Lower leg skin (tissue), 4 donors: ENCODE measurements at regions not wholly inside any gene's neighbourhood (a gene's known extent, or its start where the extent isn't known, plus 50 kb on each side); places are given as distances from the start of the nearest gene placed in this dataset.

ENCODE experiments used
- DNase-seq, 2 donors: peaks; one replicate each; pipeline ENCODE4 v3.0.0-alpha.2; 2019; ENCODE audit warnings: low spot score in 2 of 2
- H3K4me3 ChIP-seq: fragments of 200-600 bp; sonication (generic); 2 replicates; pipeline ENCODE4 v1.5.1; 2017; ENCODE audit warnings: mild to moderate bottlenecking, low read depth; ENCODE audit not compliant: poor library complexity, severe bottlenecking
- POLR2A ChIP-seq, 2 donors: fragments of 450-650 bp; IDR thresholded peaks; one replicate each; pipeline ENCODE4 v1.6.1; 2016 to 2017; ENCODE audit warnings: antibody characterized with exemption in 2 of 2, mild to moderate bottlenecking in 1 of 2, moderate library complexity in 1 of 2
- WGBS, 2 donors: methylation state at CpG; one replicate each; pipeline ENCODE4 v1.1.5; 2018; 5-methylcytosine and 5-hydroxymethylcytosine counted together
- intact Hi-C: fragments of 100-400 bp; cut with DNase I; formaldehyde crosslinking; loops from one replicate; pipeline ENCODE4 v1.15.0; 2023; ENCODE audit warnings: low total_unique reads
- TF ChIP-seq, protein P1 (sequence below), 3 donors: fragments of 450-650 bp; IDR thresholded peaks; one replicate each; pipeline ENCODE4 v1.5.1; 2016; ENCODE audit warnings: antibody characterized with exemption in 3 of 3, mild to moderate bottlenecking in 3 of 3, moderate library complexity in 2 of 3

DNA sequence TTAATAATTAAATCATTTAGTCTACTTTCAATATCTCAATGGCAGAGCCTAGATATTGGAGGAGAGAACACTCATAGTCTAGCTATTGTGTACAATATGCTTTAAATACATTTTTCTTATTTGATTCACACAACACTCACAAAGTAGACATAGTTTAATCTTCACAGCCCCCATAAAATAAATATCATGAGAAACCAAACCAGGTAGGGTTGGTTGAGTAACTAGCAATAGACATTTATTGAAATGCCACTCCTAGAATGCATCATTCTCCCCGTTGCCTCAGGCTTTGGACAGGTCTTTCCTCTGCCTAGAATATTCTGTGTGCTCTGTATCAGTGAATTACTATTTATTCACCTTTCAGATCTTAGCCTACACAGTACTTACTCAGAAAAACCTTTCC is 141.9 kb downstream of the CEMIP2 start:
- intact Hi-C loops: no loop called here
- WGBS, 2 donors: 63 to 86% methylated on average over 1 of the region's 1 CpG
- DNase-seq: no peak
- TF ChIP-seq, protein P1, sequence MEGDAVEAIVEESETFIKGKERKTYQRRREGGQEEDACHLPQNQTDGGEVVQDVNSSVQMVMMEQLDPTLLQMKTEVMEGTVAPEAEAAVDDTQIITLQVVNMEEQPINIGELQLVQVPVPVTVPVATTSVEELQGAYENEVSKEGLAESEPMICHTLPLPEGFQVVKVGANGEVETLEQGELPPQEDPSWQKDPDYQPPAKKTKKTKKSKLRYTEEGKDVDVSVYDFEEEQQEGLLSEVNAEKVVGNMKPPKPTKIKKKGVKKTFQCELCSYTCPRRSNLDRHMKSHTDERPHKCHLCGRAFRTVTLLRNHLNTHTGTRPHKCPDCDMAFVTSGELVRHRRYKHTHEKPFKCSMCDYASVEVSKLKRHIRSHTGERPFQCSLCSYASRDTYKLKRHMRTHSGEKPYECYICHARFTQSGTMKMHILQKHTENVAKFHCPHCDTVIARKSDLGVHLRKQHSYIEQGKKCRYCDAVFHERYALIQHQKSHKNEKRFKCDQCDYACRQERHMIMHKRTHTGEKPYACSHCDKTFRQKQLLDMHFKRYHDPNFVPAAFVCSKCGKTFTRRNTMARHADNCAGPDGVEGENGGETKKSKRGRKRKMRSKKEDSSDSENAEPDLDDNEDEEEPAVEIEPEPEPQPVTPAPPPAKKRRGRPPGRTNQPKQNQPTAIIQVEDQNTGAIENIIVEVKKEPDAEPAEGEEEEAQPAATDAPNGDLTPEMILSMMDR (IDR thresholded peaks at IDR 0.05): no peak
- no peak for TF ChIP-seq POLR2A (IDR thresholded peaks at IDR 0.05)
- H3K4me3 ChIP-seq: no peak overlapping the region

- DNase-seq: no peak
- 94 to 99% methylated on average over 3 of the region's 3 CpGs for WGBS, 2 donors
- intact Hi-C loops: no loop called here
- TF ChIP-seq POLR2A (IDR thresholded peaks at IDR 0.05): no peak
- TF ChIP-seq, protein P1 (IDR thresholded peaks at IDR 0.05): no peak
- H3K4me3 ChIP-seq: no peak overlapping the region
Observed at GRCh38 chr9:71624728-71625127, 143.6 kb downstream of the CEMIP2 start.

DNA sequence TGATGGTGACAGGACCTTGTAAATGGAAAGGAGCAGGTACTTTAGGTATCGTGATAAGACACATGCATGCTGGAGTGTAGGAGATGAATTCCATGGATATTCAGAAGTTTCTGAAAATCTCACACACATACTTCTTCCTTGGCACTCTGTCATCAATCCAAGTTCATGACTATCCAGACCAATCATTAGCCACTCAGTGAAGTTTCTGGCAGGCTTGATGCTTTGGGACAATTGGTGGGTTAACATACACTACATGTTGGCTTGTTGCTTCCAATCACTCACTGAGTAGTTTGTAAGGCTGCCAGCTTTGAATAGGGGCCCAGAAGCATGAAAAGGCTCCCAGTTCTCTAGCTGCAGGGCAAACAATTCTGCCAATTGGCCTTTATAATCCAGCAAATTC is 147.6 kb downstream of the CEMIP2 start:
- 57 to 64% methylated on average over 1 of the region's 1 CpG for WGBS, 2 donors
- intact Hi-C loops: no loop called here
- TF ChIP-seq, protein P1 (IDR thresholded peaks at IDR 0.05): no peak
- no peak for TF ChIP-seq POLR2A (IDR thresholded peaks at IDR 0.05)
- DNase-seq: no peak
- H3K4me3 ChIP-seq: no peak overlapping the region

DNA sequence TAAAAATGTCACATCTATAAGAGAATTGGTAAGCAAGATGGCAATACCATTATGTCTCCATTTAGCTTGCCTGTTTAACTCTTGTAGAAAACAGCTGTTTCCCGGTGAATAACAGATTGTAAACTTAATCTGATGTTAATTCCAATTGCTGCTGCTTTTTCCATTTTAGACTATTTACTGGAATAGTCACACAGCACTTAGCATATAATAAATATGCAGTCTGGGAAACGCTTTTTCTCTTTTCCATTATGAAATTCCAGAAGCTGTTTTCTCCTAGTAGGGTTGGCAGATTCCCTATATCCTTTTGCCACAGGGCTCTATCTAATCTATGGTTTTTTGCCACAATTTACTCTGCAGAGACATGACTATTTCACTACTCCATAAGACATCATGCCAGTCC is 148.0 kb downstream of the CEMIP2 start:
- intact Hi-C loops: no loop called here
- 25 to 43% methylated on average over 2 of the region's 2 CpGs for WGBS, 2 donors
- no peak overlapping the region for H3K4me3 ChIP-seq
- no peak for DNase-seq
- TF ChIP-seq POLR2A (IDR thresholded peaks at IDR 0.05): no peak
- TF ChIP-seq, protein P1 (IDR thresholded peaks at IDR 0.05): no peak

GRCh38 chr9:71619926-71620325 is 148.4 kb downstream of the CEMIP2 start:
- no peak overlapping the region for H3K4me3 ChIP-seq
- 89 to 96% methylated on average over 2 of the region's 2 CpGs for whole genome bisulfite sequencing, 2 donors
- DNase-seq: no peak
- intact Hi-C loops: no loop called here
- TF ChIP-seq, protein P1 (IDR thresholded peaks at IDR 0.05): no peak
- TF ChIP-seq POLR2A (IDR thresholded peaks at IDR 0.05): no peak

GRCh38 chr9:71614409-71615010 is 153.8 kb downstream of the CEMIP2 start:
- intact Hi-C loops: no loop called here
- TF ChIP-seq, protein P1 (IDR thresholded peaks at IDR 0.05): no peak
- no peak for TF ChIP-seq POLR2A (IDR thresholded peaks at IDR 0.05)
- 79 to 86% methylated on average over 3 of the region's 3 CpGs for WGBS, 2 donors

More at GRCh38 chr9:71614409-71615010, 153.8 kb downstream of the CEMIP2 start:
- H3K4me3 ChIP-seq: no peak overlapping the region
- no peak for DNase-seq
